UCSD-AML1 (cell line): ENCODE measurements at regions not wholly inside any gene's neighbourhood (a gene's known extent, or its start where the extent isn't known, plus 50 kb on each side); places are given as distances from the start of the nearest gene placed in this dataset.
A peak's percentile ranks its signal among the peaks of the same experiment; 100 is the strongest.
"Not testable (repeated sequence)": the region's sequence is repeated elsewhere in the genome, so short reads cannot be mapped to it uniquely, and the experiment has no call there.

ENCODE experiments used
- DNase-seq: peaks from one replicate; lab custom pipeline; 2025; ENCODE audit not compliant: unreplicated experiment; lab: John Stamatoyannopoulos, UW

DNA sequence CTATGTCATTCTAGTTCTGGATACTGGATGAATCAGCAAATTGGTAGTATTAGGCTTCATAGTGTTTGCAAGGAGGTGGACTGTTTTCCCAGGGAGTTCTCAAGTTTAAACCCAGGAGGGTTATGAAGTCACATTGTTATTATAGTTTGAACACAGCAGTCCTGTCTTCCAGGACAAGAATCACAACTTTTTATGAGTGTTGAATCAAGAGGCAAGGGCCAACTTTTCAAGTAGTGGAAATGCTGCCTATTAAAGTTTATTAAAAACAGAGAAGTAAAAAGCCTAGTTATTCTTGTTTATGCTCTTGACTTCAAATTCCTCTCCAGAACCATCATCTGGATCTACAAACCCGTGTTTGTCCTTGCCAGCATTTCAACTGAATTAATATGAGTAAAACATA, 86.3 kb upstream of the GOT2 start:
- DNase-seq: no peak

DNA sequence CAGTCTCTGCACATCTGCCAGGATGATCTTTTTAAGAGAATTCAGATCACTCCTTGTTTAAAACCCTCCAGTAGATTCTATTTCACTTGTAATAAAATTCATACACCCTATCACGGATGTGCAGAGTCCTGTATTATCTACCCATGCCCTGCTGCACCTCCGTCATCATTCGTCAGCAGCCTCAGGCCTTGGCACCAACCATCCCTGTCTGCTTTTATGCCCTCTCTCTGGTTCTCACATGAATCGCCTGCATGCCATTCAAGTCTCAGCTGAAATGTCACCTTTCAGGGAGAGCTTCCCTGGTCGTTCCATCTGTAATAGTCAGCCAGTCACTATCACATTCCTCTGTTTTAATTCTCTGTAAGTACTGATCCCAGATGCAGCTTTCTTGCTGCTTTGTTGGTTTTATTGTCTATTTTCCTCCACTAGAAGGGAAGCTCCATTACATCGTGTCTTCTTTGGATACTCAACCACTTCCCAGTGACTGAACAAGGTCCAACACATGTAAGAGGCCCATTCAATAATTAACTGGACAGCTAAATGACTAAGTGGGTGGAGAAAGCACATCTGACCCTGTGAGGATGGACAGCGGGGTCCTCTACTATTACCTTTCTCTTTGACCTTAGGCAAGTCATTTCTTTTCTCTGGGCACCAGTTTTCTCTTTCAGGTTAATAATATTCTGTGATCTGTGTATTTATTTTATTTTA, 81.2 kb upstream of the GOT2 start:
- DNase-seq: no peak

DNA sequence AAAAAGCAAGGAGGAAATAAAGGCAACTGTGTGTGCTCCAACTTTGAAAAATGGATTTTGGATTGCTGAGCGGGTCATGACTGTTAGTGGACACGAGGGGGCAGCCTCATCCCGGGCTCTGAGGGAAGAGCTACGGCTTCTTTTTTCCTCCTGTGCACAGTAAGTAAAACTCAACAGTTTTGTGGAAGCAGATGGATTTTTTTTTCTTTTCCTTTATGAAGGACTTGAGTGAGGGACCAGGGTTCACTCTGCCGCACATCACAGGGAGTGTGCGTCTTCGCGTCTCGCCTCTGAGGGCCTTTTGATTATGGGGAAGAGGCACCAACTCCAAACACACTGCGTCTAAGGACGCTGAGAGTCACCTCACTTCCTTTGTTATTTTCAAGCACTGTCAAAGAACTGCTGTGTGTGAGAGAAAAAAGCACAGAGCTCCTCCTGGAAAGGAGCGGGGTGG, 80.3 kb upstream of the GOT2 start:
- DNase-seq: peak; percentile 32

DNA sequence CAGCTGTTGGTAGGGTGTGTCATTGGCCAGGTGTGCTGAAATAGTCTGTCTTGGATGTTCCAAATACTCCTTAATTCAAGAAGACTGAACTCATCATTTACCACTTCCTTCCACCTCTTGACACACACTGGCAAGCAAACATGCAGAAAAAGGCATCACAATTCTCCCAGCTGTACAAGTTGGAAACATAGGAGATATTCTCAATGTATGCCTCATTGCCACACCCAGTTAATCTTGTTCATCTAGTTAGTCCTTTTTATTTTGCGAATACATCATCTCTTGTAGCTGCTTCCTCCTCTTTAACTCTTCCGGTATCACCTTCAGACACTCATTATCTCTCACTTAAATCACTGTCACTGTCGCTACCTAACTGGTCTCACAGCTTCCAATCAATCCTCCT, 75.1 kb upstream of the GOT2 start:
- DNase-seq: no peak

DNA sequence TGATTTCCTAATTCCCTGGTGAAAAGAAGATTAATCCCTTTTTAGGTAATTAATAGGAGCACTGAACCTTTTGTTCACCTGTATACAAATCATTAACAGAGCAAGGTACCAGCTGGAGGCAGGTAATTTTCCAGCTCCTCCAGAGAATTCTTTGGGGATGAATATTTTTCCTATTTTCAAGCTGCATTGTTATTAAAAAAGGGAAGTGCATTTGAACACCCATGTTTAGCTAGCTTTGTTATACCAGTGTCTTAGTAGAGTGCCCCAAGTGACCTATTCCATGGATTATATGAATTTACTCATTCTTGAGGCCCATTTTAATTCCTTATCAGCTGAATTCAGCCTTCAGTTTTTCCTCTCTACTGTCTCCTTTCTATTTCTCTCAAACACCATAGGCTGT, 73.2 kb upstream of the GOT2 start:
- DNase-seq: no peak

DNA sequence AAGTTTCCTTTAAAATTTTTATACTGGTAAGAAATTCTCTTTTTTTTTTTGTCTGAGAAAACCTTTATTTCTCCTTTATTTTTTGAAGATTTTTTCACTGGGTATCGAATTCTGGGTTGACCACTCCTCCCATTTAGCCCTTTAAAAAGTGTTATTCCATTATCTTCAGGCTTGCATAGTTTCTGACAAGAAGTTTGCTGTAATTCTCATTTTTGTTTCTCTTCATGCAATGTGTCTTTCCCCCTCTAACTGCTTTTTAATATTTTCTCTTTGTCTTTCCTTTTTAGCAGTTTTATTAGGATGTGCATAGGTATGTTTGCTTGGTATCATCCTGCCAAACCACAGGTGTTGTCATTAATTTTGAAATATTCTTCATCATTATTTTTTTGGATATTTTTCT, 67.7 kb upstream of the GOT2 start:
- no peak for DNase-seq

DNA sequence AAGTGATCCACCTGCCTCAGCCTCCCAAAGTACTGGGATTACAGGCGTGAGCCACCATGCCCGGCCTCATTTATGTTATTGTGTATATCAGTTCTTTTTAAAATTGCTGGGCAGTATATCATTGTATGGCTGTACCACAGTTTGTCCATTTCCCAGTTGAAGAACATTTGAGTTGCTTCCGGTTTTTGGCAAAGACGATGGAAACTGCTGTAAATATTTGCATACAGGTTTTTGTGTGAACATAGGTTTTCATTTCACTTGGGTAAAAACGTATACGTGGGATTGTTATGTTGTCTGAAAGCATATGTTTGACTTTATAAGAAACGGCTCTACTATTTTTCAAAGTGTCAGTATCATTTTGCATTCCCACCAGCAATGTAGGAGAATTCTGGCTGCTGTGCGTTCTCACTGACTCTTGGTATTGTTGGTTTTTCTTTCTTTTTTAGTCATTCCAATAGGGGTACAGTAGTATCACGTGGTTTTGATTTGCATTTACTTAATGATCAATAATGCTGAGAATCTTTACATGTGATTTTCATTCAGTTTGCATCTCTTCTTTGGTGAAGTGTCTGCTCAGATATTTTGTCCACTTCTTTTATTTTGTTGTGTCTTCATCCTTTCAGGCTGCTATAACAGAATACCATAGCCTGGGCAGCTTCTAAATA, 63.2 kb upstream of the GOT2 start:
- no peak for DNase-seq

DNA sequence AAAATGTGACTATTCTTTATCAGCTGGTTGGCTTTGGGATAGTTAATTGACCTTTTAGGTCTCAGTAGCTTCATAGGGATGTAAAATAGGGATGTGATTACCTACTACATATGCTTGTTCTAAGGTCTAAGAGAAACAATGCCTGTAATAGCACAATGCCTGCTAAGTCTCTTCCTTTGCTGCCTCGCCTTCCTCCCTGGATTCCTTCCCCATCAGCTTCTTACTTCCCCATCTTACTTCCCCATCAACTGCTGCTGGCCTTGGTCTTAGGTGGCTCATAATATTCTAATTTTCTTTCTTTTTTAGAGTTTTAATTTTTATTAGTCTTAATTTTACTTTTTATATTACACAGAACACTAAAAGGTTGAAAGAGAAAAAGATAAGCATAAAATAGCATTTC, 59.2 kb upstream of the GOT2 start:
- DNase-seq: no peak

DNA sequence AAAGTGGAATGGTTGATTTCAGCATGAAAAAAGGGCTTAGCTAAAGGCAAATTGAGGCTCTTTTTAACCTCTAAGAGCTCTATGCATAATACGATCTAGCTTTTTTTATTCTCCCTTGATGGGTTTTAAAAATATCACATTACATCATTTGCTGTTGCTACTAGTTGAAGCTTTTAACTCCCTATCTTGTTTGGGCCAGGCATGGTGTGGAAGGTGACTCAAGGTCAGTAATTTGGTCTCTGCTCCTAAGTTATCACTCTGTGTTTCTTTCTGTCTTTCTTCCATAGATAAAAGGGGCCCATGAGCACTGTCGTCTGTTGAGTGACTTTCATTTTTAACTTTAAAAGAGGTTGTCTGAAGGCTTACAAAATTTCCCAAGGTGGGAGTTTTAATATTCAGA, 58.1 kb upstream of the GOT2 start:
- no peak for DNase-seq

DNA sequence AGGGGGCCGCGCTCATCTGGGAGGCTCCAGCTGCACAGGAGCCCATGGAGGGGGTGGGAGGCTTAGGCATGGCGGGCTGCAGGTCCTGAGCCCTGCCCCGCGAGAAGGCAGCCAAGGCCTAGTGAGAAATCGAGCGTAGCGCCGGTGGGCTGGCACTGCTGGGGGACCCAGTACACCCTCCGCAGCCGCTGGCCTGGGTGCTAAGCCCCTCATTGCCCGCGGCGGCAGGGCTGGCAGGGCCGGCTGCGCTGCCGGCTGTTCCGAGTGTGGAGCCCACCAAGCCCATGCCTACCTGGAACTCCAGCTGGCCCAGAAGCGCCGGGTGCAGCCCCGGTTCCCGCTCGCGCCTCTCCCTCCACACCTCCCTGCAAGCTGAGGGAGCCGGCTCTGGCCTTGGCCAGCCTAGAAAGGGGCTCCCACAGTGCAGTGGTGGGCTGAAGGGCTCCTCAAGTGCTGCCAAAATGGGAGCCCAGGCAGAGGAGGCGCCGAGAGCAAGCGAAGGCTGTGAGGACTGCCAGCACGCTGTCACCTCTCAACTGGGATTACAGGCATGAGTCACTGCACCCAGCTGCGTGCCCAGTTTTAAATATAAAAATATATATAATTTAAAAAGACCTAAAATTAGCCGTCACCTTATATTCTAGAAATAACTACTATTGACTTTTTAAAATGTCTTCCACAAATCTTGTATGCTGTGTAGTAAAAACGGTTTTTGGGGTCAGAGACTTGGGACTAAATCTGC, 56.9 kb upstream of the GOT2 start:
- DNase-seq: not testable (repeated sequence)

DNA sequence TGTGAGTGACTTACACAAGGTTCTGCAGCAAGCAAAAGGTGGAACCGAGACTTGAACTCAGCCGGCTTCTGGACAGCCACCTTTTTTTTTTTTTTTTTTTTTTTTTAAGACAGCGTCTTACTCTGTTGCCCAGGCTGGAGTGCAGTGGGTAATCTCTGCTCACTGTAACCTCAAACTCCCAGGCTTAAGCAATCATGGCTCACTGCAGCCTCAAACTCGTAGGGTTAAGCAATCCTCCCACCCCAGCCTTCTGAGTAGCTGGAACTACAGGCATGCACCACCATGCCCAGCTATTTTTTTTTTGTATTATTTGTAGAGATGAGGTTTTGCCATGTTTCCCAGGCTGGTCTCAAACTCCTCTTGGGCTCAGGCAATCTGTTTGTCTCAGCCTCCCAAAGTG, 55.2 kb upstream of the GOT2 start:
- no peak for DNase-seq
